Endothelial cell of umbilical vein (primary cell): ENCODE measurements at regions not wholly inside any gene's neighbourhood (a gene's known extent, or its start where the extent isn't known, plus 50 kb on each side); places are given as distances from the start of the nearest gene placed in this dataset.

Experiments
- BruUV-seq: library from RNA; stranded (reverse); fragments of 400-500 nt; replicated peaks from 2 replicates; lab custom pipeline; 2021; lab: Mats Ljungman, UMichigan
- CTCF ChIA-PET: fragments of 300-600, 350-600 bp; sonication (Branson Sonifier 250); formaldehyde crosslinking; loops from one replicate; lab custom pipeline; 2021; ENCODE audit warnings: antibody characterized with exemption, inconsistent platforms; lab: Charles Lee
- POLR2A ChIA-PET: fragments of 300-600, 350-600 bp; sonication (Branson Sonifier 250); formaldehyde crosslinking; loops from one replicate; lab custom pipeline; 2021; ENCODE audit warnings: antibody characterized with exemption, inconsistent platforms; lab: Charles Lee
- DNase-seq: peaks from one replicate; pipeline ENCODE4 v3.0.0-alpha.2; 2011; ENCODE audit warnings: low read depth, low spot score
- FAIRE-seq: peaks from 2 replicates; lab custom pipeline; 2011; peaks lifted over from hg19 to GRCh38; lab: Jason Lieb, UNC
- H2AFZ ChIP-seq: 2 replicates; pipeline ENCODE4 v1.6.0; 2012; ENCODE audit warnings: low read depth, low read length, control low read depth, inconsistent platforms
- H3K27ac ChIP-seq: 2 replicates; pipeline ENCODE4 v1.5.1; 2011; ENCODE audit warnings: low read depth, mild to moderate bottlenecking, control low read depth, low read length, moderate library complexity; ENCODE audit not compliant: insufficient read depth
- H3K27me3 ChIP-seq, 2 experiments: 2 replicates each; pipeline versions ENCODE4 v1.6.0 to v1.6.1; 2011; ENCODE audit warnings: low read length in 2 of 2, mixed read lengths in 1 of 2; ENCODE audit not compliant: control insufficient read depth in 2 of 2, insufficient read depth in 2 of 2
- H3K36me3 ChIP-seq, 2 experiments: 2 replicates in 1 of 2; 3 replicates in 1 of 2; pipeline ENCODE4 v1.5.1; 2011; ENCODE audit warnings: low read length in 2 of 2, mild to moderate bottlenecking in 1 of 2, moderate library complexity in 1 of 2; ENCODE audit not compliant: control insufficient read depth in 2 of 2, insufficient read depth in 2 of 2; ENCODE audit errors: extremely low read depth in 1 of 2
- H3K4me1 ChIP-seq: 3 replicates; pipeline ENCODE4 v1.5.1; 2011; ENCODE audit warnings: mild to moderate bottlenecking, low read length; ENCODE audit not compliant: control insufficient read depth, insufficient read depth; ENCODE audit errors: extremely low read depth
- H3K4me2 ChIP-seq: 2 replicates; pipeline ENCODE4 v1.6.1; 2011; ENCODE audit warnings: low read length, control low read depth, mixed read lengths; ENCODE audit not compliant: insufficient read depth
- H3K4me3 ChIP-seq, 3 experiments: fragments of 200-600 bp in 1 of 3; sonication (generic), shearing (Covaris generic) in 1 of 3; replicated peaks in 1 of 3; 2 replicates each; pipeline ENCODE4 v1.5.1; 2011 to 2016; ENCODE audit warnings: control low read depth in 3 of 3, low read length in 3 of 3, mild to moderate bottlenecking in 2 of 3, inconsistent platforms in 1 of 3, low read depth in 1 of 3, moderate library complexity in 1 of 3; ENCODE audit not compliant: insufficient read depth in 1 of 3
- H3K79me2 ChIP-seq: 2 replicates; pipeline ENCODE4 v1.6.0; 2012; ENCODE audit warnings: low read length, inconsistent platforms; ENCODE audit not compliant: control insufficient read depth, insufficient read depth
- H3K9ac ChIP-seq: replicated peaks from 2 replicates; pipeline ENCODE3; 2011; ENCODE audit warnings: low read length, control low read depth; ENCODE audit not compliant: insufficient read depth; ENCODE audit errors: extremely low read depth
- H3K9me1 ChIP-seq: replicated peaks from 3 replicates; pipeline ENCODE4 v1.6.0; 2011; ENCODE audit warnings: mild to moderate bottlenecking, low read length; ENCODE audit not compliant: control insufficient read depth, insufficient read depth; ENCODE audit errors: extremely low read depth
- H3K9me3 ChIP-seq: replicated peaks from 2 replicates; pipeline ENCODE4 v1.5.1; 2012; ENCODE audit warnings: low read length, inconsistent platforms; ENCODE audit not compliant: control insufficient read depth, insufficient read depth
- H4K20me1 ChIP-seq: replicated peaks from 2 replicates; pipeline ENCODE3; 2011; ENCODE audit warnings: mild to moderate bottlenecking, low read length; ENCODE audit not compliant: control insufficient read depth, insufficient read depth; ENCODE audit errors: extremely low read depth
- EZH2 ChIP-seq: IDR thresholded peaks from 2 replicates; pipeline ENCODE4 v1.6.1; 2012; ENCODE audit warnings: borderline replicate concordance, low read depth, mild to moderate bottlenecking, moderate library complexity, low read length, inconsistent platforms; ENCODE audit not compliant: severe bottlenecking
- FOS ChIP-seq: IDR thresholded peaks from 2 replicates; pipeline ENCODE4 v1.6.1; 2011; ENCODE audit warnings: mild to moderate bottlenecking, low read length, moderate library complexity, borderline replicate concordance; ENCODE audit not compliant: insufficient read depth
- GATA2 ChIP-seq: IDR thresholded peaks from 2 replicates; pipeline ENCODE4 v1.7.0; 2011; ENCODE audit warnings: low read depth, mild to moderate bottlenecking, moderate library complexity, mixed read lengths, low read length; ENCODE audit not compliant: insufficient read length, insufficient read depth
- JUN ChIP-seq: IDR thresholded peaks from 2 replicates; pipeline ENCODE4 v1.6.1; 2011; ENCODE audit warnings: borderline replicate concordance, low read depth; ENCODE audit not compliant: insufficient read length, insufficient read depth
- MYC ChIP-seq: IDR thresholded peaks from one replicate; pipeline ENCODE4 v1.6.1; 2011; ENCODE audit warnings: mild to moderate bottlenecking, low read depth, low read length
- POLR2A ChIP-seq: IDR thresholded peaks from 2 replicates; pipeline ENCODE4 v1.6.1; 2012; ENCODE audit warnings: low read depth, mild to moderate bottlenecking, control low read depth, low read length
- POLR2AphosphoS5 ChIP-seq: IDR thresholded peaks from 2 replicates; pipeline ENCODE4 v1.6.1; 2012; ENCODE audit warnings: low read depth, mild to moderate bottlenecking, control low read depth, low read length, moderate library complexity; ENCODE audit not compliant: insufficient read depth
- dilution Hi-C: fragments of 300-500 bp; cut with MboI; formaldehyde crosslinking; loops from one replicate; pipeline ENCODE4 v1.15.0; 2019; ENCODE audit warnings: low sequenced_read_pairs; ENCODE audit not compliant: extremely low pct_ligation_motif_present
- intact Hi-C: fragments of 100-400 bp; cut with micrococcal nuclease; formaldehyde crosslinking; loops from one replicate; pipeline ENCODE4 v1.10.0; 2022
- TF ChIP-seq, protein P1 (sequence below), 2 donors: IDR thresholded peaks; 1 replicate in 1 of 2; 2 replicates in 1 of 2; pipeline ENCODE4 v1.5.1; 2011; ENCODE audit warnings: low read length in 2 of 2, mild to moderate bottlenecking in 2 of 2, moderate library complexity in 2 of 2, control low read depth in 1 of 2, inconsistent platforms in 1 of 2, low read depth in 1 of 2; ENCODE audit not compliant: insufficient read depth in 1 of 2; ENCODE audit errors: extremely low read depth in 1 of 2
- TF ChIP-seq, protein P2 (sequence below): IDR thresholded peaks from 2 replicates; pipeline ENCODE4 v1.6.1; 2011; ENCODE audit not compliant: insufficient read depth, insufficient read length

DNA sequence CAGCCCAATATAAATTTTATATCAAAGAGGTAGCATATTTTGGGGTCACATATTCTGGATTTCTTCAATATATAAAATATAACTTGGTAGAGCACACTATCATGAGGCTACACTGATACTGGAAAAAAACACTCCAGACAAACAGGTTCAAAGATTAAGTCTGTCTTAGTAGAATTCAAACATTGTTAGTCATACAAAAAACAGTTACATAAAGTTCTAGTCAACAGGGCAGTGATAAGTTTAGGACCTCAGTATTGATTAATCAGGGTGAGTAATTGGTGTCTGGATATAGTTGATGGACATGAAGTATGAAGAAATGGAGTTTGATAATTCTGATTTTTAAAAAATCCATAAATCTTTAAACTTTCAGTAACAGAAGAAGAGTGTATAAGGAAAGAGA is 1291.3 kb downstream of the FSTL5 start:
- no peaks in the 10 kb centered on the region for H3K9me1 ChIP-seq
- H3K27ac ChIP-seq, result no peak overlapping the region
- no peaks in the 10 kb centered on the region for H4K20me1 ChIP-seq
- DNase-seq (no peak), FAIRE-seq (no peak)
- CTCF ChIA-PET, result no interaction called here
- BruUV-seq, result no TSS peak
- TF ChIP-seq JUN (no peak), EZH2 (no peak), GATA2 (no peak), POLR2A (no peak), FOS (no peak), POLR2AphosphoS5 (no peak), MYC (no peak)
- TF ChIP-seq, protein P1, sequence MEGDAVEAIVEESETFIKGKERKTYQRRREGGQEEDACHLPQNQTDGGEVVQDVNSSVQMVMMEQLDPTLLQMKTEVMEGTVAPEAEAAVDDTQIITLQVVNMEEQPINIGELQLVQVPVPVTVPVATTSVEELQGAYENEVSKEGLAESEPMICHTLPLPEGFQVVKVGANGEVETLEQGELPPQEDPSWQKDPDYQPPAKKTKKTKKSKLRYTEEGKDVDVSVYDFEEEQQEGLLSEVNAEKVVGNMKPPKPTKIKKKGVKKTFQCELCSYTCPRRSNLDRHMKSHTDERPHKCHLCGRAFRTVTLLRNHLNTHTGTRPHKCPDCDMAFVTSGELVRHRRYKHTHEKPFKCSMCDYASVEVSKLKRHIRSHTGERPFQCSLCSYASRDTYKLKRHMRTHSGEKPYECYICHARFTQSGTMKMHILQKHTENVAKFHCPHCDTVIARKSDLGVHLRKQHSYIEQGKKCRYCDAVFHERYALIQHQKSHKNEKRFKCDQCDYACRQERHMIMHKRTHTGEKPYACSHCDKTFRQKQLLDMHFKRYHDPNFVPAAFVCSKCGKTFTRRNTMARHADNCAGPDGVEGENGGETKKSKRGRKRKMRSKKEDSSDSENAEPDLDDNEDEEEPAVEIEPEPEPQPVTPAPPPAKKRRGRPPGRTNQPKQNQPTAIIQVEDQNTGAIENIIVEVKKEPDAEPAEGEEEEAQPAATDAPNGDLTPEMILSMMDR (IDR thresholded peaks at IDR 0.05; ENCODE audit: extremely low read depth in 1 of 2, insufficient read depth in 1 of 2, low read depth in 1 of 2, low read length in 2 of 2), result no peak
- TF ChIP-seq, protein P2, sequence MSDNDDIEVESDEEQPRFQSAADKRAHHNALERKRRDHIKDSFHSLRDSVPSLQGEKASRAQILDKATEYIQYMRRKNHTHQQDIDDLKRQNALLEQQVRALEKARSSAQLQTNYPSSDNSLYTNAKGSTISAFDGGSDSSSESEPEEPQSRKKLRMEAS, result no peak
- dilution Hi-C loops (no loop called here), intact Hi-C loops (no loop called here)
- H3K4me1 ChIP-seq, result no peaks in the 10 kb centered on the region
- no peak overlapping the region for H3K4me3 ChIP-seq
- no peak overlapping the region for H2AFZ ChIP-seq
- H3K9ac ChIP-seq, result no peak overlapping the region
- no peaks in the 10 kb centered on the region for H3K9me3 ChIP-seq
- no peaks in the 10 kb centered on the region for H3K79me2 ChIP-seq
- H3K36me3 ChIP-seq, result no peaks in the 10 kb centered on the region
- POLR2A ChIA-PET, result no interaction called here
- H3K27me3 ChIP-seq, result no peaks in the 10 kb centered on the region
- H3K4me2 ChIP-seq, result no peak overlapping the region
